Mesothelial cell of epicardium (in vitro differentiated cells): ENCODE measurements at regions not wholly inside any gene's neighbourhood (a gene's known extent, or its start where the extent isn't known, plus 50 kb on each side); places are given as distances from the start of the nearest gene placed in this dataset.
A peak's percentile ranks its signal among the peaks of the same experiment; 100 is the strongest.

ENCODE experiments used
- DNase-seq, 2 experiments: peaks; one replicate each; pipeline ENCODE4 v3.0.0; 2021; ENCODE audit warnings: low spot score in 2 of 2; ENCODE audit not compliant: unreplicated experiment in 2 of 2
- H3K27ac Mint-ChIP-seq: 2 replicates; pipeline ENCODE4 v1.8.0; 2021; ENCODE audit warnings: mixed read lengths
- H3K27me3 Mint-ChIP-seq: 2 replicates; pipeline ENCODE4 v1.8.0; 2021; ENCODE audit warnings: low read depth, mixed read lengths
- H3K36me3 Mint-ChIP-seq: 2 replicates; pipeline ENCODE4 v1.8.0; 2021; ENCODE audit warnings: mixed read lengths
- H3K4me1 Mint-ChIP-seq: 2 replicates; pipeline ENCODE4 v1.8.0; 2021; ENCODE audit warnings: mixed read lengths
- H3K4me3 Mint-ChIP-seq: 2 replicates; pipeline ENCODE4 v1.8.0; 2021; ENCODE audit warnings: mild to moderate bottlenecking, moderate library complexity, mixed read lengths
- H3K9me3 Mint-ChIP-seq: 2 replicates; pipeline ENCODE4 v1.8.0; 2021; ENCODE audit warnings: mixed read lengths
- CTCF ChIP-seq: fragments of 200-600 bp; sonication (generic); IDR thresholded peaks from one replicate; pipeline ENCODE4 v1.5.0; 2021; ENCODE audit warnings: antibody characterized with exemption; ENCODE audit not compliant: unreplicated experiment

GRCh38 chr5:58076483-58077257 lies 383.2 kb downstream of the PLK2 start:
- TF ChIP-seq CTCF, result no peak
- Mint-ChIP-seq H3K36me3 (peaks cover 2% of the 10 kb centered on the region), H3K4me1 (peaks cover 76% of the 10 kb centered on the region), H3K9me3 (no peaks in the 10 kb centered on the region), H3K27ac (peak overlapping the region; percentile 10), H3K27me3 (no peaks in the 10 kb centered on the region), H3K4me3 (no peak overlapping the region)
- no peak for DNase-seq

- Mint-ChIP-seq H3K9me3 (no peaks in the 10 kb centered on the region), H3K36me3 (peaks cover 1% of the 10 kb centered on the region), H3K4me1 (peaks cover 76% of the 10 kb centered on the region), H3K27me3 (no peaks in the 10 kb centered on the region), H3K27ac (peak overlapping the region; percentile 15), H3K4me3 (no peak overlapping the region)
- TF ChIP-seq CTCF, result no peak
- DNase-seq, result no peak
Observed at GRCh38 chr5:58075907-58076306, 384.0 kb downstream of the PLK2 start.

GRCh38 chr5:58074717-58075116 lies 385.2 kb downstream of the PLK2 start:
- H3K36me3 Mint-ChIP-seq, result no peaks in the 10 kb centered on the region
- no peaks in the 10 kb centered on the region for H3K27me3 Mint-ChIP-seq
- H3K4me1 Mint-ChIP-seq, result peaks cover 78% of the 10 kb centered on the region
- no peak for TF ChIP-seq CTCF
- DNase-seq, result no peak
- H3K4me3 Mint-ChIP-seq, result no peak overlapping the region
- no peaks in the 10 kb centered on the region for H3K9me3 Mint-ChIP-seq
- H3K27ac Mint-ChIP-seq, result no peak overlapping the region

- Mint-ChIP-seq H3K27me3 (no peaks in the 10 kb centered on the region), H3K4me3 (no peak overlapping the region), H3K27ac (no peak overlapping the region), H3K36me3 (no peaks in the 10 kb centered on the region), H3K4me1 (peaks cover 79% of the 10 kb centered on the region), H3K9me3 (no peaks in the 10 kb centered on the region)
- no peak for DNase-seq
- TF ChIP-seq CTCF, result no peak
Observed at GRCh38 chr5:58074222-58074621, 385.7 kb downstream of the PLK2 start.

GRCh38 chr5:58073243-58073642 lies 386.6 kb downstream of the PLK2 start:
- TF ChIP-seq CTCF, result no peak
- Mint-ChIP-seq H3K36me3 (no peaks in the 10 kb centered on the region), H3K4me1 (peaks cover 71% of the 10 kb centered on the region), H3K4me3 (no peak overlapping the region), H3K9me3 (peaks cover 3% of the 10 kb centered on the region), H3K27ac (peak overlapping the region; percentile 68), H3K27me3 (no peaks in the 10 kb centered on the region)
- no peak for DNase-seq
